WTC11 (cell line): ENCODE measurements at regions not wholly inside any gene's neighbourhood (a gene's known extent, or its start where the extent isn't known, plus 50 kb on each side); places are given as distances from the start of the nearest gene placed in this dataset.

ENCODE experiments used
- ATAC-seq: fragments of 200-7000 bp; cut with Tn5 transposase; 2 replicates; pipeline ENCODE4 v1.10.0; 2021; ENCODE audit warnings: mild to moderate bottlenecking, moderate library complexity
- CTCF ChIA-PET: fragments of 300-600 bp; sonication (Branson Sonifier 250); formaldehyde crosslinking; loops from one replicate; lab custom pipeline; 2021; ENCODE audit warnings: antibody characterized with exemption; lab: Charles Lee
- POLR2A ChIA-PET: fragments of 350-600 bp; sonication (Branson Sonifier 250); formaldehyde crosslinking; loops from one replicate; lab custom pipeline; 2021; ENCODE audit warnings: antibody characterized with exemption; lab: Charles Lee
- DNase-seq: peaks from one replicate; pipeline ENCODE4 v3.0.0; 2021; ENCODE audit warnings: low spot score
- H3K27ac Mint-ChIP-seq: 2 replicates; pipeline ENCODE4 v1.8.0; 2021; ENCODE audit warnings: mixed read lengths
- H3K27me3 Mint-ChIP-seq: 2 replicates; pipeline ENCODE4 v1.8.0; 2021; ENCODE audit warnings: low read depth, mild to moderate bottlenecking, moderate library complexity, mixed read lengths
- H3K36me3 Mint-ChIP-seq: 2 replicates; pipeline ENCODE4 v1.8.0; 2021; ENCODE audit warnings: mixed read lengths
- H3K4me1 Mint-ChIP-seq: 2 replicates; pipeline ENCODE4 v1.8.0; 2022; ENCODE audit warnings: mixed read lengths
- H3K4me3 Mint-ChIP-seq: 2 replicates; pipeline ENCODE4 v1.8.0; 2021; ENCODE audit warnings: mild to moderate bottlenecking, moderate library complexity, mixed read lengths
- H3K9me3 Mint-ChIP-seq: 2 replicates; pipeline ENCODE4 v1.8.0; 2021; ENCODE audit warnings: mixed read lengths
- CBFB ChIP-seq: sonication (generic); formaldehyde crosslinking; IDR thresholded peaks from 2 replicates; pipeline ENCODE4 v1.8.1; 2022; ENCODE audit warnings: mild to moderate bottlenecking, low read depth, missing genetic modification reagents
- EMX1 ChIP-seq: fragments of 250-450 bp; sonication (Bioruptor Pico); IDR thresholded peaks from 2 replicates; pipeline ENCODE4 v1.8.0; 2021; ENCODE audit warnings: mild to moderate bottlenecking
- ERG ChIP-seq: fragments of 250-450 bp; sonication (Bioruptor Pico); IDR thresholded peaks from 2 replicates; pipeline ENCODE4 v1.8.0; 2021; ENCODE audit warnings: mild to moderate bottlenecking
- FOXP1 ChIP-seq: sonication (generic); formaldehyde crosslinking; IDR thresholded peaks from 2 replicates; pipeline ENCODE4 v1.8.0; 2022; ENCODE audit warnings: missing genetic modification reagents, mild to moderate bottlenecking, moderate library complexity, borderline replicate concordance
- GTF2I ChIP-seq: fragments of 250-450 bp; sonication (Bioruptor Pico); conservative IDR thresholded peaks from 2 replicates; pipeline ENCODE4 v1.4.0; 2021; ENCODE audit warnings: mild to moderate bottlenecking
- HMGA2 ChIP-seq: fragments of 250-450 bp; sonication (Bioruptor Pico); IDR thresholded peaks from 2 replicates; pipeline ENCODE4 v1.4.0; 2021; ENCODE audit warnings: mild to moderate bottlenecking, moderate library complexity
- IRF2 ChIP-seq: sonication (generic); formaldehyde crosslinking; IDR thresholded peaks from 2 replicates; pipeline ENCODE4 v1.8.0; 2022; ENCODE audit warnings: low read depth, missing genetic modification reagents, borderline replicate concordance
- MYBL2 ChIP-seq: sonication (generic); formaldehyde crosslinking; IDR thresholded peaks from 2 replicates; pipeline ENCODE4 v1.8.1; 2023; ENCODE audit warnings: mild to moderate bottlenecking, moderate library complexity, missing genetic modification reagents
- NFE2L1 ChIP-seq: sonication (generic); formaldehyde crosslinking; IDR thresholded peaks from 2 replicates; pipeline ENCODE4 v1.8.1; 2023; ENCODE audit warnings: missing genetic modification reagents
- USF1 ChIP-seq: sonication (generic); formaldehyde crosslinking; IDR thresholded peaks from 2 replicates; pipeline ENCODE4 v1.8.0; 2022; ENCODE audit warnings: mild to moderate bottlenecking, missing genetic modification reagents
- ZNF121 ChIP-seq: sonication (generic); formaldehyde crosslinking; IDR thresholded peaks from 2 replicates; pipeline ENCODE4 v1.8.0; 2023; ENCODE audit warnings: missing genetic modification reagents
- ZNF232 ChIP-seq: sonication (generic); formaldehyde crosslinking; IDR thresholded peaks from 2 replicates; pipeline ENCODE4 v1.8.0; 2022; ENCODE audit warnings: mild to moderate bottlenecking, missing genetic modification reagents
- ZNF281 ChIP-seq: sonication (generic); formaldehyde crosslinking; IDR thresholded peaks from 2 replicates; pipeline ENCODE4 v1.8.0; 2023; ENCODE audit warnings: mild to moderate bottlenecking, missing genetic modification reagents
- ZNF317 ChIP-seq: sonication (generic); formaldehyde crosslinking; IDR thresholded peaks from 2 replicates; pipeline ENCODE4 v1.8.1; 2023; ENCODE audit warnings: low read depth, mild to moderate bottlenecking, moderate library complexity, missing genetic modification reagents, borderline replicate concordance
- ZNF396 ChIP-seq: fragments of 250-450 bp; sonication (Bioruptor Pico); IDR thresholded peaks from 2 replicates; pipeline ENCODE4 v1.8.0; 2021; ENCODE audit warnings: mild to moderate bottlenecking, moderate library complexity, borderline replicate concordance
- ZNF425 ChIP-seq: fragments of 250-450 bp; sonication (Bioruptor Pico); conservative IDR thresholded peaks from 2 replicates; pipeline ENCODE4 v1.9.0; 2021; ENCODE audit warnings: mild to moderate bottlenecking
- ZNF512 ChIP-seq: sonication (generic); formaldehyde crosslinking; IDR thresholded peaks from 2 replicates; pipeline ENCODE4 v1.8.1; 2022; ENCODE audit warnings: missing genetic modification reagents, borderline replicate concordance

GRCh38 chr9:79384501-79384900, 187.3 kb upstream of the TLE4 start:
- DNase-seq (no peak), ATAC-seq (no peak)
- Mint-ChIP-seq H3K4me1 (peaks cover 15% of the 10 kb centered on the region), H3K36me3 (peaks cover 7% of the 10 kb centered on the region)
- TF ChIP-seq ZNF121 (CRISPR knock-in tag) (no peak), ERG (CRISPR knock-in tag) (no peak), ZNF396 (CRISPR knock-in tag) (no peak), EMX1 (CRISPR knock-in tag) (no peak), GTF2I (CRISPR knock-in tag) (no peak), FOXP1 (CRISPR knock-in tag) (no peak)
- TF ChIP-seq, all 79 proteins: peak for 0
- ChIA-PET POLR2A (no interaction called here), CTCF (no interaction called here)
- Mint-ChIP-seq H3K27ac (no peak overlapping the region), H3K9me3 (peaks cover 14% of the 10 kb centered on the region), H3K4me3 (no peak overlapping the region), H3K27me3 (no peaks in the 10 kb centered on the region; the same call in none of the 2 replicates)

- no peak overlapping the region for H3K27ac Mint-ChIP-seq
- no peaks in the 10 kb centered on the region; the same call in none of the 2 replicates for H3K27me3 Mint-ChIP-seq
- TF ChIP-seq ZNF281 (CRISPR knock-in tag) (no peak), ZNF512 (CRISPR knock-in tag) (no peak), HMGA2 (CRISPR knock-in tag) (no peak), ZNF232 (CRISPR knock-in tag) (no peak), NFE2L1 (no peak), ZNF425 (CRISPR knock-in tag) (no peak), ZNF317 (CRISPR knock-in tag) (no peak), IRF2 (CRISPR knock-in tag) (no peak), USF1 (CRISPR knock-in tag) (no peak), MYBL2 (CRISPR knock-in tag) (no peak), CBFB (CRISPR knock-in tag) (no peak), GTF2I (CRISPR knock-in tag) (no peak), ERG (CRISPR knock-in tag) (no peak)
- ATAC-seq (no peak), DNase-seq (no peak)
- no peaks in the 10 kb centered on the region for H3K36me3 Mint-ChIP-seq
- H3K9me3 Mint-ChIP-seq: no peaks in the 10 kb centered on the region
- ChIA-PET POLR2A (no interaction called here), CTCF (no interaction called here)
- H3K4me3 Mint-ChIP-seq: no peak overlapping the region
- H3K4me1 Mint-ChIP-seq: peaks cover 15% of the 10 kb centered on the region
Measured at GRCh38 chr9:79387101-79387835, 184.5 kb upstream of the TLE4 start.
